ENCODE measurements at regions not wholly inside any gene's neighbourhood (a gene's known extent, or its start where the extent isn't known, plus 50 kb on each side); places are given as distances from the start of the nearest gene placed in this dataset.

GRCh38 chr5:5021436-5021835 lies 118.7 kb upstream of the ADAMTS16 start:
- no peaks in the 10 kb centered on the region for H3K27me3 Mint-ChIP-seq
- DNase-seq (ENCODE audit: low spot score), result no peak

GRCh38 chr5:5025098-5025773 lies 114.9 kb upstream of the ADAMTS16 start:
- Mint-ChIP-seq H3K36me3 (peaks cover 15% of the 10 kb centered on the region), H3K4me1 (ENCODE audit: low read depth in 2 of 2) (peaks cover 0 to 2% of the 10 kb centered on the region in 2 donors), H3K9me3 (peaks cover 21% of the 10 kb centered on the region), H3K27ac (no peak overlapping the region), H3K4me3 (no peak overlapping the region), H3K27me3 (no peaks in the 10 kb centered on the region)
- no peak for DNase-seq (ENCODE audit: low spot score)
- ATAC-seq, result no peak

More at GRCh38 chr5:5021436-5021835, 118.7 kb upstream of the ADAMTS16 start:
- H3K4me1 Mint-ChIP-seq (ENCODE audit: low read depth in 2 of 2), result peaks cover 0 to 2% of the 10 kb centered on the region in 2 donors
- ATAC-seq, result no peak
- peaks cover 13% of the 10 kb centered on the region for H3K9me3 Mint-ChIP-seq
- H3K27ac Mint-ChIP-seq, result no peak overlapping the region
- peaks cover 19% of the 10 kb centered on the region for H3K36me3 Mint-ChIP-seq
- no peak overlapping the region for H3K4me3 Mint-ChIP-seq

- H3K36me3 Mint-ChIP-seq, result peaks cover 15% of the 10 kb centered on the region
- H3K27ac Mint-ChIP-seq, result no peak overlapping the region
- no peak overlapping the region for H3K4me3 Mint-ChIP-seq
- H3K9me3 Mint-ChIP-seq, result peaks cover 25% of the 10 kb centered on the region
- ATAC-seq (no peak), DNase-seq (ENCODE audit: low spot score) (no peak)
- peaks cover 0 to 2% of the 10 kb centered on the region in 2 donors for H3K4me1 Mint-ChIP-seq (ENCODE audit: low read depth in 2 of 2)
- H3K27me3 Mint-ChIP-seq, result no peaks in the 10 kb centered on the region
Measured at GRCh38 chr5:5025774-5026408, 114.2 kb upstream of the ADAMTS16 start.

- H3K27me3 Mint-ChIP-seq, result no peaks in the 10 kb centered on the region
- peaks cover 15% of the 10 kb centered on the region for H3K36me3 Mint-ChIP-seq
- ATAC-seq, result no peak
- peaks cover 0 to 2% of the 10 kb centered on the region in 2 donors for H3K4me1 Mint-ChIP-seq (ENCODE audit: low read depth in 2 of 2)
- no peak overlapping the region for H3K4me3 Mint-ChIP-seq
- peaks cover 25% of the 10 kb centered on the region for H3K9me3 Mint-ChIP-seq
- DNase-seq (ENCODE audit: low spot score), result no peak
- no peak overlapping the region for H3K27ac Mint-ChIP-seq
Measured at GRCh38 chr5:5026409-5026785, 113.7 kb upstream of the ADAMTS16 start.

GRCh38 chr5:5031665-5032064 lies 108.5 kb upstream of the ADAMTS16 start:
- no peaks in the 10 kb centered on the region for H3K4me1 Mint-ChIP-seq (ENCODE audit: low read depth in 2 of 2)
- H3K27me3 Mint-ChIP-seq, result no peaks in the 10 kb centered on the region
- H3K9me3 Mint-ChIP-seq, result peaks cover 22% of the 10 kb centered on the region
- no peak overlapping the region for H3K4me3 Mint-ChIP-seq
- H3K36me3 Mint-ChIP-seq, result peaks cover 6% of the 10 kb centered on the region
- no peak for ATAC-seq
- no peak overlapping the region for H3K27ac Mint-ChIP-seq
- DNase-seq (ENCODE audit: low spot score), result no peak

GRCh38 chr5:5037674-5038073 lies 102.5 kb upstream of the ADAMTS16 start:
- Mint-ChIP-seq H3K27me3 (no peaks in the 10 kb centered on the region), H3K9me3 (peaks cover 5% of the 10 kb centered on the region), H3K4me3 (no peak overlapping the region), H3K4me1 (ENCODE audit: low read depth in 2 of 2) (no peaks in the 10 kb centered on the region), H3K27ac (no peak overlapping the region), H3K36me3 (no peaks in the 10 kb centered on the region)
- DNase-seq (ENCODE audit: low spot score), result no peak
- ATAC-seq, result no peak

GRCh38 chr5:5039918-5040317 lies 100.2 kb upstream of the ADAMTS16 start:
- H3K4me1 Mint-ChIP-seq (ENCODE audit: low read depth in 2 of 2), result no peaks in the 10 kb centered on the region
- ATAC-seq (no peak), DNase-seq (ENCODE audit: low spot score) (no peak)
- H3K27ac Mint-ChIP-seq, result no peak overlapping the region
- no peak overlapping the region for H3K4me3 Mint-ChIP-seq
- H3K36me3 Mint-ChIP-seq, result no peaks in the 10 kb centered on the region
- H3K9me3 Mint-ChIP-seq, result peaks cover 5% of the 10 kb centered on the region
- H3K27me3 Mint-ChIP-seq, result no peaks in the 10 kb centered on the region

- ATAC-seq, result no peak
Measured at GRCh38 chr5:5040712-5041111, 99.4 kb upstream of the ADAMTS16 start.

GRCh38 chr5:5042806-5043205 lies 97.3 kb upstream of the ADAMTS16 start:
- Mint-ChIP-seq H3K27me3 (no peaks in the 10 kb centered on the region), H3K9me3 (peaks cover 2% of the 10 kb centered on the region), H3K4me3 (no peak overlapping the region), H3K27ac (no peak overlapping the region), H3K36me3 (no peaks in the 10 kb centered on the region), H3K4me1 (ENCODE audit: low read depth in 2 of 2) (no peaks in the 10 kb centered on the region)
- ATAC-seq (no peak), DNase-seq (ENCODE audit: low spot score) (no peak)

More at GRCh38 chr5:5040712-5041111, 99.4 kb upstream of the ADAMTS16 start:
- no peaks in the 10 kb centered on the region for H3K27me3 Mint-ChIP-seq
- H3K9me3 Mint-ChIP-seq, result peaks cover 5% of the 10 kb centered on the region
- no peaks in the 10 kb centered on the region for H3K4me1 Mint-ChIP-seq (ENCODE audit: low read depth in 2 of 2)
- no peak for DNase-seq (ENCODE audit: low spot score)
- H3K27ac Mint-ChIP-seq, result no peak overlapping the region
- no peak overlapping the region for H3K4me3 Mint-ChIP-seq
- no peaks in the 10 kb centered on the region for H3K36me3 Mint-ChIP-seq

- DNase-seq (ENCODE audit: low spot score) (no peak), ATAC-seq (no peak)
- Mint-ChIP-seq H3K4me1 (ENCODE audit: low read depth in 2 of 2) (no peaks in the 10 kb centered on the region), H3K9me3 (no peaks in the 10 kb centered on the region), H3K36me3 (no peaks in the 10 kb centered on the region), H3K4me3 (no peak overlapping the region), H3K27me3 (no peaks in the 10 kb centered on the region), H3K27ac (no peak overlapping the region)
Measured at GRCh38 chr5:5043346-5043745, 96.8 kb upstream of the ADAMTS16 start.

GRCh38 chr5:5044247-5044840 lies 95.8 kb upstream of the ADAMTS16 start:
- Mint-ChIP-seq H3K27me3 (no peaks in the 10 kb centered on the region), H3K9me3 (no peaks in the 10 kb centered on the region), H3K4me1 (ENCODE audit: low read depth in 2 of 2) (no peaks in the 10 kb centered on the region), H3K36me3 (no peaks in the 10 kb centered on the region), H3K4me3 (no peak overlapping the region), H3K27ac (no peak overlapping the region)
- DNase-seq (ENCODE audit: low spot score) (no peak), ATAC-seq (no peak)

- ATAC-seq, result no peak
- DNase-seq (ENCODE audit: low spot score), result no peak
- Mint-ChIP-seq H3K9me3 (no peaks in the 10 kb centered on the region), H3K36me3 (no peaks in the 10 kb centered on the region), H3K27ac (no peak overlapping the region), H3K27me3 (no peaks in the 10 kb centered on the region), H3K4me3 (no peak overlapping the region), H3K4me1 (ENCODE audit: low read depth in 2 of 2) (no peaks in the 10 kb centered on the region)
Measured at GRCh38 chr5:5046680-5047502, 93.2 kb upstream of the ADAMTS16 start.

- Mint-ChIP-seq H3K4me3 (no peak overlapping the region), H3K9me3 (peaks cover 3% of the 10 kb centered on the region), H3K4me1 (ENCODE audit: low read depth in 2 of 2) (no peaks in the 10 kb centered on the region), H3K27me3 (no peaks in the 10 kb centered on the region), H3K27ac (no peak overlapping the region), H3K36me3 (no peaks in the 10 kb centered on the region)
- no peak for DNase-seq (ENCODE audit: low spot score)
- ATAC-seq, result no peak
Measured at GRCh38 chr5:5050801-5051200, 89.3 kb upstream of the ADAMTS16 start.

- Mint-ChIP-seq H3K36me3 (no peaks in the 10 kb centered on the region), H3K27ac (no peak overlapping the region), H3K9me3 (peaks cover 6% of the 10 kb centered on the region), H3K27me3 (no peaks in the 10 kb centered on the region), H3K4me3 (no peak overlapping the region), H3K4me1 (ENCODE audit: low read depth in 2 of 2) (no peaks in the 10 kb centered on the region)
- ATAC-seq, result no peak
- no peak for DNase-seq (ENCODE audit: low spot score)
Measured at GRCh38 chr5:5055712-5056111, 84.4 kb upstream of the ADAMTS16 start.
